DOHH2 (cell line): ENCODE measurements at regions not wholly inside any gene's neighbourhood (a gene's known extent, or its start where the extent isn't known, plus 50 kb on each side); places are given as distances from the start of the nearest gene placed in this dataset.

Experiments used
- CTCF ChIP-seq: fragments of 200-600 bp; sonication (generic); IDR thresholded peaks from one replicate; pipeline ENCODE4 v1.5.1; 2014; ENCODE audit warnings: antibody characterized with exemption, mild to moderate bottlenecking, low read depth, low read length; ENCODE audit not compliant: poor library complexity, severe bottlenecking
- EZH2phosphoT487 ChIP-seq: fragments of 200-600 bp; sonication (generic); IDR thresholded peaks from 2 replicates; pipeline ENCODE4 v1.6.1; 2017; ENCODE audit warnings: borderline replicate concordance, mild to moderate bottlenecking, antibody characterized with exemption, low read length, moderate library complexity, mixed read lengths

GRCh38 chr5:82470185-82470994 lies 192.2 kb upstream of the RPS23 start:
- TF ChIP-seq CTCF (no peak), EZH2phosphoT487 (no peak)
